HG03558 (cell line): ENCODE measurements at regions not wholly inside any gene's neighbourhood (a gene's known extent, or its start where the extent isn't known, plus 50 kb on each side); places are given as distances from the start of the nearest gene placed in this dataset.
"Not testable (repeated sequence)": the region's sequence is repeated elsewhere in the genome, so short reads cannot be mapped to it uniquely, and the experiment has no call there.

ENCODE experiments used
- ATAC-seq: cut with Tn5 transposase; IDR thresholded peaks from one replicate; pipeline ENCODE4 v1.9.1; 2021; ENCODE audit warnings: moderate number of reproducible peaks; ENCODE audit not compliant: unreplicated experiment; ENCODE audit errors: extremely low read depth

- ATAC-seq: no peak
These were observed 201.2 kb upstream of the ARRDC3 start for GRCh38 chr5:91584352-91584751.

- not testable (repeated sequence) for ATAC-seq
These were observed 182.9 kb upstream of the ARRDC3 start for GRCh38 chr5:91566012-91566411.

GRCh38 chr5:91562922-91563321, 179.8 kb upstream of the ARRDC3 start:
- ATAC-seq: no peak

- ATAC-seq: no peak
These were observed 158.6 kb upstream of the ARRDC3 start for GRCh38 chr5:91541696-91542095.

- no peak for ATAC-seq
These were observed 155.1 kb upstream of the ARRDC3 start for GRCh38 chr5:91538179-91538578.

- ATAC-seq: no peak
These were observed 152.4 kb upstream of the ARRDC3 start for GRCh38 chr5:91535499-91535898.

- ATAC-seq: no peak
These were observed 151.2 kb upstream of the ARRDC3 start for GRCh38 chr5:91534332-91534731.

GRCh38 chr5:91532779-91533178, 149.7 kb upstream of the ARRDC3 start:
- no peak for ATAC-seq

GRCh38 chr5:91532281-91532680, 149.2 kb upstream of the ARRDC3 start:
- no peak for ATAC-seq

GRCh38 chr5:91528831-91529230, 145.7 kb upstream of the ARRDC3 start:
- ATAC-seq: no peak

GRCh38 chr5:91521785-91522184, 138.7 kb upstream of the ARRDC3 start:
- no peak for ATAC-seq

- ATAC-seq: no peak
These were observed 138.2 kb upstream of the ARRDC3 start for GRCh38 chr5:91521334-91521733.

GRCh38 chr5:91514400-91514799, 131.3 kb upstream of the ARRDC3 start:
- no peak for ATAC-seq

GRCh38 chr5:91503321-91503720, 120.2 kb upstream of the ARRDC3 start:
- ATAC-seq: no peak

GRCh38 chr5:91500758-91501157, 117.6 kb upstream of the ARRDC3 start:
- no peak for ATAC-seq

- peak; percentile 49 for ATAC-seq
These were observed 116.9 kb upstream of the ARRDC3 start for GRCh38 chr5:91499943-91500531.

GRCh38 chr5:91495699-91496098, 112.6 kb upstream of the ARRDC3 start:
- ATAC-seq: no peak

GRCh38 chr5:91494447-91494996, 111.4 kb upstream of the ARRDC3 start:
- no peak for ATAC-seq

- no peak for ATAC-seq
These were observed 110.0 kb upstream of the ARRDC3 start for GRCh38 chr5:91493086-91493485.

- no peak for ATAC-seq
These were observed 108.1 kb upstream of the ARRDC3 start for GRCh38 chr5:91491229-91491628.

GRCh38 chr5:91490316-91490715, 107.2 kb upstream of the ARRDC3 start:
- no peak for ATAC-seq

GRCh38 chr5:91487420-91487819, 104.3 kb upstream of the ARRDC3 start:
- no peak for ATAC-seq
